Stimulated activated CD4-positive, alpha-beta T cell treated with anti-CD3 and anti-CD28 coated beads, Interleukin-2, amount 100 ng/mL, for 48 hours (primary cell): ENCODE measurements at regions not wholly inside any gene's neighbourhood (a gene's known extent, or its start where the extent isn't known, plus 50 kb on each side); places are given as distances from the start of the nearest gene placed in this dataset.

ENCODE experiments used
- DNase-seq, 2 donors: peaks; one replicate each; pipeline ENCODE4 v3.0.0-alpha.2; 2020

- no peak for DNase-seq
Measured at GRCh38 chr1:147811273-147811672, 50.9 kb upstream of the GJA5 start.

GRCh38 chr1:147811751-147812150 lies 51.3 kb upstream of the GJA5 start:
- no peak for DNase-seq

GRCh38 chr1:147812799-147813198 lies 52.4 kb upstream of the GJA5 start:
- DNase-seq, result no peak

- DNase-seq, result no peak
Measured at GRCh38 chr1:147815503-147815902, 55.1 kb upstream of the GJA5 start.

GRCh38 chr1:147820761-147821297 lies 60.4 kb upstream of the GJA5 start:
- no peak for DNase-seq

GRCh38 chr1:147821883-147822282 lies 61.5 kb upstream of the GJA5 start:
- DNase-seq, result no peak

GRCh38 chr1:147822292-147822691 lies 61.9 kb upstream of the GJA5 start:
- DNase-seq, result no peak

GRCh38 chr1:147824001-147824400 lies 63.6 kb upstream of the GJA5 start:
- DNase-seq, result no peak

GRCh38 chr1:147824798-147825197 lies 64.4 kb upstream of the GJA5 start:
- DNase-seq, result no peak

GRCh38 chr1:147825586-147825985 lies 65.2 kb upstream of the GJA5 start:
- DNase-seq, result no peak

- no peak for DNase-seq
Measured at GRCh38 chr1:147826259-147826658, 65.9 kb upstream of the GJA5 start.

GRCh38 chr1:147833231-147833860 lies 69.2 kb upstream of the GJA8 start:
- DNase-seq, result no peak

- no peak for DNase-seq
Measured at GRCh38 chr1:147834181-147834580, 68.4 kb upstream of the GJA8 start.

- no peak for DNase-seq
Measured at GRCh38 chr1:147834810-147835209, 67.8 kb upstream of the GJA8 start.

- DNase-seq, result no peak
Measured at GRCh38 chr1:147837129-147837963, 65.2 kb upstream of the GJA8 start.

GRCh38 chr1:147837964-147838292 lies 64.7 kb upstream of the GJA8 start:
- DNase-seq, result no peak

GRCh38 chr1:147840909-147841308 lies 61.7 kb upstream of the GJA8 start:
- peak; percentile 0 to 3 for DNase-seq

- no peak for DNase-seq
Measured at GRCh38 chr1:147842578-147842977, 60.0 kb upstream of the GJA8 start.

GRCh38 chr1:147843486-147843885 lies 59.1 kb upstream of the GJA8 start:
- DNase-seq, result no peak

- no peak for DNase-seq
Measured at GRCh38 chr1:147847831-147848230, 54.8 kb upstream of the GJA8 start.

- no peak for DNase-seq
Measured at GRCh38 chr1:147849098-147849895, 53.3 kb upstream of the GJA8 start.

- no peak for DNase-seq
Measured at GRCh38 chr1:147850737-147851136, 51.9 kb upstream of the GJA8 start.

GRCh38 chr1:147851149-147851548 lies 51.4 kb upstream of the GJA8 start:
- DNase-seq, result no peak
